ENCODE measurements at regions not wholly inside any gene's neighbourhood (a gene's known extent, or its start where the extent isn't known, plus 50 kb on each side); places are given as distances from the start of the nearest gene placed in this dataset.

DNA sequence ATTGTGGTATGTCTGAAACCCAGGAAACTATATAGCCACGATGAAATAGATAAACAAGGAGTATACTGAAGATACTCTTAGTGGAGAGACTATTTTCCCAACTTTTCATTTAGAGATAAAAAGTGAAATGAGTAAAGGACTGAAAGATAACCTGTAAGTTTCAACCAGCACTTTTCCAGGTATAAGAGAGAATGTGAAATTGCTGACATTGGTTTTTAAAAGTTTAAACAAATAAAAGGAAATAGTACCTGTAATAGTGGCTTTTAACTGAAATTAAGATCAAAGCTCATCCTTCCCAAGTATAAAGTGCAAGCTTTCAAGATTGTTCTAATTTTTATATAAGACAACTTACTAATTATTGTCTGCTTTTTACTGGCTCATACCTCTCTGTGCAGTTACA, 130.2 kb upstream of the CCN2 start:
- POLR2A ChIA-PET: no interaction called here
- CTCF ChIA-PET: interaction anchor here (1.3 kb wide), 1 partner anchor 9 kb away, joined by 3 read pairs; no protein-coding TSS in a partner anchor
- no peak for DNase-seq (ENCODE audit: extremely low spot score)
- TF ChIP-seq, protein P1, sequence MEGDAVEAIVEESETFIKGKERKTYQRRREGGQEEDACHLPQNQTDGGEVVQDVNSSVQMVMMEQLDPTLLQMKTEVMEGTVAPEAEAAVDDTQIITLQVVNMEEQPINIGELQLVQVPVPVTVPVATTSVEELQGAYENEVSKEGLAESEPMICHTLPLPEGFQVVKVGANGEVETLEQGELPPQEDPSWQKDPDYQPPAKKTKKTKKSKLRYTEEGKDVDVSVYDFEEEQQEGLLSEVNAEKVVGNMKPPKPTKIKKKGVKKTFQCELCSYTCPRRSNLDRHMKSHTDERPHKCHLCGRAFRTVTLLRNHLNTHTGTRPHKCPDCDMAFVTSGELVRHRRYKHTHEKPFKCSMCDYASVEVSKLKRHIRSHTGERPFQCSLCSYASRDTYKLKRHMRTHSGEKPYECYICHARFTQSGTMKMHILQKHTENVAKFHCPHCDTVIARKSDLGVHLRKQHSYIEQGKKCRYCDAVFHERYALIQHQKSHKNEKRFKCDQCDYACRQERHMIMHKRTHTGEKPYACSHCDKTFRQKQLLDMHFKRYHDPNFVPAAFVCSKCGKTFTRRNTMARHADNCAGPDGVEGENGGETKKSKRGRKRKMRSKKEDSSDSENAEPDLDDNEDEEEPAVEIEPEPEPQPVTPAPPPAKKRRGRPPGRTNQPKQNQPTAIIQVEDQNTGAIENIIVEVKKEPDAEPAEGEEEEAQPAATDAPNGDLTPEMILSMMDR (IDR thresholded peaks at IDR 0.05; ENCODE audit: control extremely low read depth, extremely low read depth, low read depth, missing control alignments): no peak

DNA sequence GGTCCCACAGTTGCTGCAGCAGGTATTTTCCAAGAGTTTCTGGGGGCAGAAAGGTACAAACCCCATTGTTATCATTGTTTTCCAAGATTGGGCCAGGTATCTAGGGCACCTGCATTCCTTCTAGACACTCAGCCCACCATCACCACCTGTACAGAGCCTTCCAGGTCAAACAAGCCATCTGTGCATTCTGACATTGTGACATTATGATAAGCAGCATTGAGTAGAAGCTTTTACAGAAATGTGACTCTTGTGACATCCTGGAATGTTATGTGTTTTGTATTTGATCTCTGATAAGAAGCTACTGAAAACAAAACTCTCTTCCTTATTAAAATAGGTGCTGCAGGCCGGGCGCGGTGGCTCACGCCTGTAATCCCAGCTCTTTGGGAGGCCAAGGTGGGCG, 128.1 kb upstream of the CCN2 start:
- no peak for DNase-seq (ENCODE audit: extremely low spot score)
- TF ChIP-seq, protein P1 (IDR thresholded peaks at IDR 0.05; ENCODE audit: control extremely low read depth, extremely low read depth, low read depth, missing control alignments): no peak
- ChIA-PET CTCF (no interaction called here), POLR2A (no interaction called here)

DNA sequence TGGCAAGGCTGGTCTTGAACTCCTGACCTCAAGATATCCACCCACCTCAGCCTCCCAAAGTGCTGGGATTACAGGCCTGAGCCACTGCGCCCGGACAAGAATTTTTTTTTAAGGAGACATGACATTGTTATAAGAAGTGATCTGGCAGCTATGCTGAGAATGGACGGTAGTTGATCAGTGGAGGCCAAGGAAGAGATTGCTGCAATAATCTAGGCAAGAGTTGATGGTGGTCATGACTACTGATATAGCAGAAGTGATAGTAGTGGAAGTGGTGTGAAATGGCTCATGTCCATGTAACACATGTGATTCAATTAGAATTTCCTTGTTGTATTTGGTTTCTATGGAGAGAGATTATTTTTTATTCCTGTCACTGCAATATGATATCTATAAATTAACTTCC, 125.3 kb upstream of the CCN2 start:
- ChIA-PET POLR2A (no interaction called here), CTCF (interaction anchor here (1.1 kb wide), 1 partner anchor 203 kb away, joined by 3 read pairs; no protein-coding TSS in a partner anchor)
- TF ChIP-seq, protein P1 (IDR thresholded peaks at IDR 0.05; ENCODE audit: control extremely low read depth, extremely low read depth, low read depth, missing control alignments): no peak
- DNase-seq (ENCODE audit: extremely low spot score): no peak

DNA sequence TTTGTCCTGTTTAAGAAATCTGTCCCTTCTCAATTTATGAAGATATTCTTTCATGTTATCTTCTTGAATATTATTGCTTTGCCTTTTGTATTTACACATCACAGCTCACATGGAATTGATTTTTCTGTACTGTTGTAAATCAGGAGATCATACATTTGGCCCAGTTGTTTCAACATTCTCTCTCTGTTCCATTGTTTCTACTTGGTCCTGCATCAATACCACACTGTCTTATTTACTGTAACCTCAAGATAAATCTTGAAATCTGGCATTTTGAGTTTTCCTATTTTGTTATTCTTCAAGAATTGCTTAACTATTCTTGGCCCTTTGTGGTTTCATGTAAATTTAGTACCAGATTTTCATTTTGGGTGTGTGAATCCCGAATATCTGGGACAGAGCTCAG, 121.7 kb upstream of the CCN2 start:
- ChIA-PET POLR2A (no interaction called here), CTCF (interaction anchor here (1.2 kb wide), 1 partner anchor 9 kb away, joined by 3 read pairs; no protein-coding TSS in a partner anchor)
- no peak for DNase-seq (ENCODE audit: extremely low spot score)
- TF ChIP-seq, protein P1 (IDR thresholded peaks at IDR 0.05; ENCODE audit: control extremely low read depth, extremely low read depth, low read depth, missing control alignments): no peak

DNA sequence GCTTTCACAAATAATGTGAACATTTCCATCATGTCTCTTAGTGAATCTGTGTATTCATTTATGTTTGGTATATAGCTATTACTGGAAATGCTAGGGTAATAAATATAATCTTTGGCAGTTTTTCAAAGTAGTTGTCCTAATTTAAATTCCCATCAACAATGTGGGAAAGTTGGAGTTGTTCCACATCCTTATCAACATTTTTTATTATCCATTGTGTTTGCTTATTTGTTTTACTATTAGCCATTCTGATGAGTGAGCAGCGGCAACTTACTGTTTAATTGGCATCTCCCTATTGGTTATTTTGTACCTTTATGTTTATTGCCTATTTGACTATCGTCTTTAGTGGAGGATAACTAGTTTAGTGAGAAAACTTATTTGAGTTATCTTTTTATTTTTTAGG, 121.1 kb upstream of the CCN2 start:
- TF ChIP-seq, protein P1 (IDR thresholded peaks at IDR 0.05; ENCODE audit: control extremely low read depth, extremely low read depth, low read depth, missing control alignments): no peak
- DNase-seq (ENCODE audit: extremely low spot score): no peak
- ChIA-PET CTCF (interaction anchor here (1.2 kb wide), 1 partner anchor 9 kb away, joined by 3 read pairs; no protein-coding TSS in a partner anchor), POLR2A (no interaction called here)

DNA sequence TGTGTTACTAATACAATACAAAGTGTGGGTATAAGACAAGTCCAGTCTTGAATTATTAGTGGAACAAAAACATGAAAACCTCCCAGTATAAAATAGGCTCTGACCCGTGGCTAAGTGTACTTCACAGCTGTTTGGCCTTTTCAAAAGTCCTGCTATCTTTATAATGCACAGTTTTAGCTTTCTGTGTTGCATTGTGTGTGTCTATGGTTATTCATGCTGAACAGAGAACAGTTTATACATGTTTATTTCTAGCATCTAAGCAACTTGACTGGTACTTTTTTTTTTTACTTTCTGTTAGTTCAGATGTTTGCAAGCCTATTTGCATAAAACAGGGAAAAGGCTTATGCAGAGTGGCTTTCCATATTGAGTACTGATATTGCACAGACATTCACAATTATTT, 119.2 kb upstream of the CCN2 start:
- TF ChIP-seq, protein P1 (IDR thresholded peaks at IDR 0.05; ENCODE audit: control extremely low read depth, extremely low read depth, low read depth, missing control alignments): no peak
- ChIA-PET POLR2A (no interaction called here), CTCF (interaction anchor here (1.4 kb wide), 1 partner anchor 19 kb away, joined by 4 read pairs; no protein-coding TSS in a partner anchor)
- DNase-seq (ENCODE audit: extremely low spot score): no peak

DNA sequence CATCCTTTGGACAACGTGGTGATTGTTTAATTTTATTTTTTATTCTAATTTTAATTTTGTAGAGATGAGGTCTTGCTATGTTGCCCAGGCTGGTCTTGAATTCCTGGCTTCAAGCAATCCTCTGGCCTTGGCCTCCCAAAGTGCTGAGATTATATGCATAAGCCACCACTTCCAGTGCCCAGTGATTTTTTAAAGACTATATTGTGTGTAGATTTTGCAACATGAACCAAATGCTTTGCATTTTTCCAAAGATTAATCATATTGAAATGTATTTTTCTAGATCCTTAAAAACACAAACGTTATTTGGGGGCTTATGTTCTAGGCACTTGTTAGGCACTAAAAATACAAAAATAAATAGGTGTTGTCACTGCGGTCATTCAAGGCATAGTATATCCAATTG, 117.6 kb upstream of the CCN2 start:
- ChIA-PET POLR2A (no interaction called here), CTCF (no interaction called here)
- TF ChIP-seq, protein P1 (IDR thresholded peaks at IDR 0.05; ENCODE audit: control extremely low read depth, extremely low read depth, low read depth, missing control alignments): no peak
- no peak for DNase-seq (ENCODE audit: extremely low spot score)

Data from GM10248 (cell line).